Motor neuron (in vitro differentiated cells): ENCODE measurements at regions not wholly inside any gene's neighbourhood (a gene's known extent, or its start where the extent isn't known, plus 50 kb on each side); places are given as distances from the start of the nearest gene placed in this dataset.

Source experiments
- ATAC-seq, 8 experiments: fragments of 200-7000 bp; cut with Tn5 transposase; replicated peaks in 6 of 8; 2 replicates each; pipeline ENCODE4 v1.8.0; 2021; ENCODE audit warnings: mild to moderate bottlenecking in 8 of 8, moderate library complexity in 8 of 8
- H3K27ac ChIP-seq, 2 donors: fragments of 250-450 bp; sonication (Bioruptor Pico); 2 replicates each; pipeline ENCODE4 v1.9.0; 2021; ENCODE audit warnings: antibody characterized with exemption in 2 of 2, mild to moderate bottlenecking in 2 of 2, moderate library complexity in 1 of 2
- H3K4me1 ChIP-seq, 2 donors: fragments of 250-450 bp; sonication (Bioruptor Pico); replicated peaks in 1 of 2; 2 replicates each; pipeline ENCODE4 v1.6.1; 2021; ENCODE audit warnings: antibody characterized with exemption in 2 of 2, mild to moderate bottlenecking in 2 of 2, moderate library complexity in 1 of 2
- H3K4me3 ChIP-seq, 5 donors: fragments of 250-450 bp; sonication (Bioruptor Pico); 2 replicates each; pipeline ENCODE4 v1.9.0; 2021; ENCODE audit warnings: antibody characterized with exemption in 5 of 5, mild to moderate bottlenecking in 5 of 5, moderate library complexity in 4 of 5
- WGBS, 10 experiments: fragments of 450-650 bp; shearing (Covaris generic); methylation state at CpG; one replicate each; pipeline ENCODE4 v1.0.0; 2022; 5-methylcytosine and 5-hydroxymethylcytosine counted together
- in situ Hi-C, 9 experiments: fragments of 400-800 bp; cut with MboI; loops; one replicate each; pipeline ENCODE4 v1.15.0; 2021; ENCODE audit warnings: low sequenced_read_pairs in 9 of 9, low pct_unique_long_range_greater_than_20kb in 2 of 9; ENCODE audit not compliant: unreplicated experiment in 9 of 9

DNA sequence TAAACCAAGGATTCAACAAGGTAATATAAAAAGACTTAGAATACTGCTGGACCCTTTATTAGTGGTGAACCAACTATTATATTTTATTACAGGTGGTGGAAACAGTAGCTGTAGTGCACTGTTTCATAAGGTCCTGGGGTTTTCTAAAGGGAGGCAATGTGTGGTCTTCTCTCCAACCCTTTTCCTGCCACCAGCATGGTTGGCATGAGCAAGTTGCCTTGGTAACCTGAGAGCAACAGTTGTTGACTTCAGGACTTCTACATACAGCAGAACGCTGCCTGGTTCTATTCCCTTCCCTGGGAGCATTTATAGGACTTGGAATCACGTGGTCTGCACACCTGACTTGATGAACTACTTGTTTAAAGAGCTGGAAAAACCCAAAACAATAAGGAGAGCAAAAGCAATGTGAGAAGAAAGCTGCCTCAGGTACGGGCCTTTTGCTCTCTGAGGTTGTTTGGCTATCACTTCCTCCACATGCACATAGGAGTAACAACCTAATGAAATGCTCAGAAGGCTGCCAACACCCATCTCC lies 81.1 kb upstream of the RAI14 start:
- peak in 1 of 8 experiments; percentile 59 for ATAC-seq
- Histone ChIP-seq H3K27ac (no peak overlapping the region), H3K4me3 (no peak overlapping the region), H3K4me1 (peaks cover 12 to 19% of the 10 kb centered on the region in 2 donors)
- in situ Hi-C loops = no loop called here
- 17 to 100% (median 68%) methylated on average over 1 to 3 of the region's 3 CpGs; no CpG with 5 or more reads in 1 of the 10 experiments for WGBS, 10 experiments

DNA sequence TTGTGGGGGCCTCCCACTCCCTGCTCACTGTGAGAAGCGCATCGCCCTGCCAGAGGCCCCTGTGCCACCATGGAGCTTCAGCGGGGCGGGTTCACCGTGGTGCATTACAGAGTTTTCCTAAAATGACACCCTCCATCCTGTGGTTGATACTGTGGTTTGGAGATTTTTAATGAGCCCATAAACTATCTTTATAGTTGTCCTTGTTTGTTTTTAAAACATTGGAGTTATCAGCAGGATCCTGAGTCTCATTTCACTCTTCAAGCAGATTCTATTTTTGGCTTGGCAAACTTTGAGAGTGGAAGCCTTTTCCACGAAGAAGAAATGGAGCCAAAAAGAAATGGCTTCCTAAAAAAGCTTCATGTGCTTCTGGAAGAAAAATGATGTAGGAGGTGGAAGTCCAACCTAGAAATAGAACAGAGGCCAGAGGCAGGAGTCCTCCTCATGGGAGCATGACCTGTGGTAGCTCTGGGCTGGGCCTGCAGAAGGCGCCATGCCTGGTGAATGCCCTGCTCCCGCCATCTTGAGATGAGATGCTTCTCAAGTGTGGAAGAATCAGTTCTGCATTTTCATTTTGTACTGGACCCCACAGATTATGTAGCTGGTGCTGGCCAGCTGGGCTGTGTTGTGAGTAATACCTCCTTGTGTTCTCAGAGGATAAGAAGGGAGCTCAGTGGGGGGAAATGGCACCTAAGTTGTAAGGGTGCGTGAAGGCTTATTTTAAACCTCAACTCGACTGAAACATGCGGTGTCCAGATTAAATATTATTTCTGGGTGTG lies 79.0 kb upstream of the RAI14 start:
- peaks cover 3 to 7% of the 10 kb centered on the region in 2 donors for H3K4me1 ChIP-seq
- no peak overlapping the region for H3K27ac ChIP-seq
- ATAC-seq = no peak
- in situ Hi-C loops = no loop called here
- 25 to 100% (median 91%) methylated on average over 1 to 8 of the region's 11 CpGs; no CpG with 5 or more reads in 2 of the 10 experiments for WGBS, 10 experiments
- no peak overlapping the region for H3K4me3 ChIP-seq

DNA sequence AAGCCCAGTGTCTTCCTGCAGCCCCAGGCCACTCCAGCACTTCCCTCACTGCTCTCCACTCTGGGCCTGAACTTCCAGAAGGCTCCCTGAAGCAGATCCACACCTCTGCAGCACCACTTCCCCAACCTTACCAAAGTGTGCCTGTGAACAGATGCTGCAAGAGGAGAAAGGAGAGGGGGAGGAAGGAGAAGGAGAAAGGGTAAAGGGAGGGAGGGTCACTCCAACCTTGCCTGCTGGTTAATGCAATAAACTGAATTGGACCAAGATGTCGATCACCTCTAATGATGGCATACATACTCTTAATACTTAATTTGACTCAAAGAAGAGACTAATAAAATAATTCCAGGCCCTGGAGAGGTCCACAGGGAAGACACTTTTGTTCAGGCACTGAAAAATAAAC lies 77.2 kb upstream of the RAI14 start:
- WGBS, 10 experiments = 80 to 100% (median 100%) methylated on average over 1 of the region's 1 CpG; no CpG with 5 or more reads in 5 of the 10 experiments
- peaks cover 3 to 7% of the 10 kb centered on the region in 2 donors for H3K4me1 ChIP-seq
- in situ Hi-C loops = no loop called here
- H3K4me3 ChIP-seq = no peak overlapping the region
- no peak overlapping the region for H3K27ac ChIP-seq
- ATAC-seq = no peak

DNA sequence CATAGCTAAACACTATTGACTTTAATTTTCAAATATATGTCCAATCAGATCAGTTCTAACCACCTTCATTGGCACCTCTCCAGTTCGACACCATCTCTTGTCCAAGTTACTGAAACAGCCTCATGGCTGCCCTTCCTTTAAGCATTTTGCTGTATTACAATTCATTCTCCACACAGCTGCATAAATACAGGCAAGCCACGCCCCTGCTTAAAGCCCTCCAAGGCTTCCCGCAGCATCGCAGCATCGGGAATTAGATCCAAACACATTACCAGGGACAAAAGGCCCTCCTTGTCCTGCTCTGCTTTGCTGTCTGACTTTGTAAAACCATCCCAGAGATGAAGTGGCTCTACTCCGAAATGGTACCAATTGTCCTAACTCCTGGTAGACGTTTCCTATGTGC lies 75.1 kb upstream of the RAI14 start:
- Histone ChIP-seq H3K4me3 (no peak overlapping the region), H3K4me1 (peaks cover 3 to 6% of the 10 kb centered on the region in 2 donors), H3K27ac (no peak overlapping the region)
- peak in 5 of 8 experiments; percentile 33 to 93 (median 50) for ATAC-seq
- in situ Hi-C loops = no loop called here
- WGBS, 10 experiments = 0 to 87% (median 60%) methylated on average over 1 to 5 of the region's 7 CpGs; no CpG with 5 or more reads in 3 of the 10 experiments

DNA sequence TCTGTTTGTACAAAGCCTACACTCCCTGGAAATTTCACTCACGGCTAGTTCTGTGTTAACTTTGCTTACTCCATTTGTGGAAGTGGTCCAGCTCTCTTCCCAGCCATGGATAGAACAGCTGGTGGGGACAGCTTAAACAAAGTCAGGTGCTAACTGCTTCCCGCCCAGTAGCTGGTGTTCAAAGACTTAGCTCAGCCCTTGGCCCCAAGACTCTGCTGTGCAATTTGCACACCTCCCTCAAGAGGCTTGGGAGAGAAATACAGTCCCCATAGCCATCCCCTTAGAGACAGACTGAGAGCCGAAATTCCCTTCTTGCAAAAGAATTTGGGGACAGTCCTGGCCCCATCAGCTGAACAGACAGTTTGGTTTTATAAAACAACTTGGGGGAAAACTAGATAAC lies 73.8 kb upstream of the RAI14 start:
- 40 to 100% (median 80%) methylated on average over 1 to 2 of the region's 3 CpGs; no CpG with 5 or more reads in 4 of the 10 experiments for WGBS, 10 experiments
- in situ Hi-C loops = no loop called here
- ATAC-seq = peak in 4 of 8 experiments; percentile 22 to 47 (median 41)
- Histone ChIP-seq H3K4me1 (peaks cover 3 to 8% of the 10 kb centered on the region in 2 donors), H3K27ac (no peak overlapping the region), H3K4me3 (no peak overlapping the region)

DNA sequence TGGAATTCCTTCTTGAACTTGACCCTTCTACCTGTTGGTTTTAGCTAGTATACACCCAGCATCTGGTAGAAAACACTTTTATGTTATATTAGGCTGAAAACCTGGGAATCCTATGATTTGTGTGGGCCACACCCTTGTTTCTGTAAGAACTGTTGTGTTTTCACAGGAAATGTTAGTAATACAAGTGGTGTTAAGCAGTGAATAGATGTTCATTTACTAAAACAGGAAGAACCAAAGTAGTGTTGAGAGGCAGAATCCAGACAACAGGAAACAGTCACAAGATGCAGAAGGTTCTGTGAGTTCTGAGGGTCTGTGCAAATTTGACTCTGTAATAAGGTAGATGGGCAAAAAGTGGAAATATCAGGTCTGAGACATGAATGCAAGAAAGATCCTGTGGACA lies 73.0 kb upstream of the RAI14 start:
- Histone ChIP-seq H3K4me1 (peaks cover 7 to 13% of the 10 kb centered on the region in 2 donors), H3K27ac (no peak overlapping the region), H3K4me3 (no peak overlapping the region)
- in situ Hi-C loops = no loop called here
- no peak for ATAC-seq

DNA sequence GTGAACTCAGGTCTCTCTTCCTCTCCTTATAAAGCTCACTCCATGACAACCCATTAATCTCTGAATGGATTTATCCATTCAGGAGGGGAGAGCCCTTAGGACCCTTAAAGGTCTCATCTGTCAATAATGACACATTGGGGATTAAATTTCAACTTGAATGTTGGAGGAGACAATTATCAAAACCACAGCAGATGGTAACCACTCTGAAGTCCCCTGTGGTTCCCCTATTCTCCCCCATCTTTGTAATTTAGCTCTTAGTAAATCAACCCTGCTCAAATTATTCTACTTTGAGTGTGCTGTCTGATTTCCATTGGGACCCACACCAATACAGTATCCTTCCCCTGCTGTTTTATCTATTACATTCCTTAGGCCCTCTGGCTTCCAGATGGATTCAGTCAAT lies 72.0 kb upstream of the RAI14 start:
- peaks cover 7 to 13% of the 10 kb centered on the region in 2 donors for H3K4me1 ChIP-seq
- H3K27ac ChIP-seq = no peak overlapping the region
- no peak for ATAC-seq
- H3K4me3 ChIP-seq = no peak overlapping the region
- in situ Hi-C loops = no loop called here

DNA sequence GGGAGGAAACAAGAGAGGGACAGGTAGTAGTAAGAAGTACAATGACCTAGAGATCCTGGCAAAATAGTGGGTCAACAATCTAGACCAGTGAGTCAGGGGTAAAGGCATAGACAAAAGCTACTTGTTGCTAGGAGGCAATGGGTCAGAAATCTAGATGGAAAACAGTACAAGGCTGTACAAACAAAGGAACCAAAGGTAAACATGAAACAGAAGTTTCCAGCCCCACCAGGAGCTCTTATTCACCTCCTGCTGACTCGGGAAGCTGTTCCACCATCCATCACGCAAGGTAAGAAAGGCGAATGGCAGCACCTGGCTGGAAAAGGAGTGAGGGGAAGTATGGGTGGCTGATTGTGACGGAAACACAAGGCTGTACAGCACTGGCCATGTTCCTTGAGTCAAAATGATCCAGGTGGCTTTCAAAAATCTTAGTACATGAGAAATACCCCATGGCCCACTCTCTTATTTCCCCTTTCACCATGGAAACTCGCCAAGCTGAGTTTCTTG lies 70.5 kb upstream of the RAI14 start:
- in situ Hi-C loops = no loop called here
- Histone ChIP-seq H3K4me3 (no peak overlapping the region), H3K27ac (no peak overlapping the region), H3K4me1 (peaks cover 7 to 13% of the 10 kb centered on the region in 2 donors)
- WGBS, 10 experiments = 61 to 100% (median 85%) methylated on average over 1 to 4 of the region's 5 CpGs; no CpG with 5 or more reads in 4 of the 10 experiments
- ATAC-seq = peak in 3 of 8 experiments; percentile 25 to 82 (median 35)

DNA sequence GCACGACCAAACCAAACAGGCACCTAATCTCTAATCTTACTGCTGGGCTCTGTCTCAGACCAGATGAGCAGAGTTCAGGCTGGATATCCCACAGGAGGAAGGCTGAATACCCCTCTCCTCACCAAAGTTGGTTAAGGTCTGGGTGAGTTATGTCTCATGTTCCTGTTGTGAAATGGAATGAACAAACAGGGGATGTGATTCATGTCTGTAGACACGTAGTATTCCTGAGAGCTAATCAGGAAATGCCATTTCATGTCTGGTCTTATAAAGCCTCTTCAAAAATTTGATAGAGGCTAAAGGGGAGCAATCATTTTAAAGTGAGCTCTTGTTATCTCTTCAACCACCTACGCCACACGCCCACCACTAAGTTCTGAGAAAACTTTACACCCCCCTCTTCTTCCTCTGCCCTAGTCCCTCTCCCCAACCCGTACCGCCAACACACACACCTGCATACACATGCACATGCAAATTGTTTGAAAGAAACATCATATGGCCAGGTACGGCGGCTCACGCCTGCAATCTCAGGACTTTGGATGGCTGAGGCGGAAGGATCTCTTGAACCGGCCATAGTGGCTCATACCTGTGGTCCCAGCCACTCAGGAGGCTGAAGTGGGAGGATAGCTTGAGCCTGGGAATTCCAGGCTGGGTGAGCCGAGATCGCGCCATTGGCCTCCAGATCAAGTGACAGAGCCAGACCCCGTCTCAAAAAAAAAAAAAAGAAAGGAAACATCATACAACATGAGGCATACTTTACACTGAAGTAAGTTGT lies 69.8 kb upstream of the RAI14 start:
- in situ Hi-C loops = no loop called here
- Histone ChIP-seq H3K27ac (no peak overlapping the region), H3K4me1 (peaks cover 4 to 11% of the 10 kb centered on the region in 2 donors), H3K4me3 (no peak overlapping the region)
- 57 to 100% (median 90%) methylated on average over 2 to 9 of the region's 15 CpGs; no CpG with 5 or more reads in 1 of the 10 experiments for WGBS, 10 experiments
- ATAC-seq = peak in 1 of 8 experiments; percentile 4

DNA sequence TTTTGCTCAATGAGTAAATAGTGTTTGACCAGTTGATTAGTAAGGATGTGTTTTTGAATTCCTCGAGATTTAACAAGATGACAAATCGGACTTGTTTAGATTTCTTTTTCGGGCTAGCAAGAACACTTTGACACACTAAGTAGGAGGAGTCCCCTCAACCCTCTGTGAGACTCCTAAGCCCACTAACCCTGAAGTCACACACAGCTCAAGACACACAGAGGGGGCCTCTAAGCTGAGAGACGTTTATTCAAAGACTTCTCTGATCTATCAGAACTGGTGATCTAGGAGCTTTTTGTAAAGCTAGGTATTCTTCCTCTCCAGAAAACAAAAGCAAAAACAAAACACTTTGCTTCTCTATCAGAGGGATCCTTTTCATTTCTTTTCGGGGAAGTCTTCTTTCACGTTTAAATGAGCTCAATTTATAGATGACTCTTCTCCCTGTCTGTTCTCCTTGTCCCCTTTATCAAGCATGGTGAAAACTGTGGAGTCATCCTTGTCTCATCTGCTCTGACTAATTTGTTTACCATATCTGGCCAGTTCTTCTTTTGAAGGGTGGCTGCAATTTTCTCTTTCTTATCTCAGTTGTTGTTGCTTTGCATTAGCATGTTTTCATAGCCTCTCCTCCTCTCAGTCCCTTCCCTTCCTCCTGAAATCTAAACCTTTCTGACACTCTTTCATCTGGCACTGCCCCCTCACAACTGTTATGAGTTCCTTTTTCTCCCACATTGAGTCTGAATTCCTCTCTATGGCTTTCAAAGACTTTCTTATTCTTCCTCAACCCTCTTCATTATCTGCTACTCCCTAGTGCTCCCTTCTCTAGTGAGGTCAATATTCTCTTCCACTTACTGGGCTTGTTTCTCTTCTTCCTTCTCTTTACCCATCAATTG lies 68.5 kb upstream of the RAI14 start:
- in situ Hi-C loops = no loop called here
- ATAC-seq = peak; percentile 36 to 90 (median 58)
- Histone ChIP-seq H3K27ac (no peak overlapping the region), H3K4me3 (no peak overlapping the region), H3K4me1 (peaks cover 4 to 10% of the 10 kb centered on the region in 2 donors)
- 0 to 83% (median 25%) methylated on average over 2 to 6 of the region's 6 CpGs for WGBS, 10 experiments

DNA sequence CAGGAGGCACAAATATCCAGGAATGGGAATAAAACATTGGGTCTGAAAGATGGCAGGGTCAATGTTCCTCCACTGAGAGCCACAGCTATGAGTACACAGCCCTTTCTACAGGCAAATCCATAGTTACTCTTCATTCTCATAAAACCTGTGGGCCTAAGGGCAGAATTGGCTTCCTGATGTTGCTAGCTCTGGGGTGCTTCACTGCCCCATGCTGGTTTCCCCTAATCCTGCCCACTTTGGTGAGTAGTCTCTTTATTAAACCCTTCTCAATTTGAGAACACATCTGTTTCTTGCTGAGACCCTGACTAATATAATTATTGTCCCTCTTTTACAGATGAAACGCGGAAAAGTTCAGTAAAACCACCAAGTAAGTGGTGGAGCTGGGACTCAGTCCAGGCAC lies 66.3 kb upstream of the RAI14 start:
- WGBS, 10 experiments = 78 to 100% (median 100%) methylated on average over 1 to 2 of the region's 2 CpGs; no CpG with 5 or more reads in 6 of the 10 experiments
- no peak for ATAC-seq
- in situ Hi-C loops = no loop called here
- H3K4me3 ChIP-seq = no peak overlapping the region
- H3K27ac ChIP-seq = no peak overlapping the region
- peaks cover 4 to 10% of the 10 kb centered on the region in 2 donors for H3K4me1 ChIP-seq

DNA sequence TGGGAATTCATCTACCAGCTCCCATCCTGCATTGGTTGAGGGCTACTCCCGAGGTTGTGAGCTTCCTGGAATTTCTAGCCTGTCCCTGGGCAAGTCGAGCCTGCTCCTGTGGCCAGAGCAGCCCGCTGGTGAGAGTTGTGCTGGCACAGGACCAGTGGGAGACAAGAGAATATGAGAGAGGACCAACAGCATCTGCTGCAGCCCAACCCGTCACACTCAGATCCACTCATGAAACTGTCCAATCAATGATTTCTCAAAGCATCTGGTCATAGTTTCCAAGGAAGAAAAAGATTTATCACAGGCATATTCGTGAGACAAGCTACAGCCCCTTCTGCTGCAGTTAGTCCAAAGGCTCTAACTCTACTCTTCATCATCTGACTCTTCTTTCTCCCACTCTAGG lies 64.4 kb upstream of the RAI14 start:
- ATAC-seq = peak in 1 of 8 experiments; percentile 75
- 13 to 92% (median 80%) methylated on average over 1 to 3 of the region's 5 CpGs; no CpG with 5 or more reads in 1 of the 10 experiments for WGBS, 10 experiments

More for the DNA sequence above, 64.4 kb upstream of the RAI14 start:
- H3K4me1 ChIP-seq = peaks cover 4 to 7% of the 10 kb centered on the region in 2 donors
- no peak overlapping the region for H3K4me3 ChIP-seq
- in situ Hi-C loops = no loop called here
- no peak overlapping the region for H3K27ac ChIP-seq
